Coronary artery (tissue), 2 donors: ENCODE measurements at regions not wholly inside any gene's neighbourhood (a gene's known extent, or its start where the extent isn't known, plus 50 kb on each side); places are given as distances from the start of the nearest gene placed in this dataset.

Experiments
- DNase-seq: peaks from one replicate; pipeline ENCODE4 v3.0.0-alpha.2; 2017; ENCODE audit warnings: low spot score
- H3K27ac ChIP-seq, 2 donors: fragments of 200-600 bp; sonication (generic); one replicate each; pipeline ENCODE4 v1.5.1; 2016 to 2019
- H3K4me3 ChIP-seq: fragments of 200-600 bp; sonication (generic); 2 replicates; pipeline ENCODE4 v1.5.1; 2016; ENCODE audit warnings: mild to moderate bottlenecking, moderate library complexity
- CTCF ChIP-seq: fragments of 200-600 bp; sonication (generic); IDR thresholded peaks from one replicate; pipeline ENCODE4 v1.5.1; 2019; ENCODE audit warnings: antibody characterized with exemption

- H3K27ac ChIP-seq = no peak overlapping the region
- TF ChIP-seq CTCF = no peak
- no peak overlapping the region for H3K4me3 ChIP-seq
- no peak for DNase-seq
Observed at GRCh38 chr7:40959955-40960354, 742.9 kb downstream of the INHBA start.

- DNase-seq = no peak
- TF ChIP-seq CTCF = no peak
- Histone ChIP-seq H3K4me3 (no peak overlapping the region), H3K27ac (no peak overlapping the region)
Observed at GRCh38 chr7:40948239-40948638, 754.7 kb downstream of the INHBA start.

GRCh38 chr7:40947566-40947965 lies 755.3 kb downstream of the INHBA start:
- no peak for TF ChIP-seq CTCF
- H3K27ac ChIP-seq = no peak overlapping the region
- no peak overlapping the region for H3K4me3 ChIP-seq
- no peak for DNase-seq

GRCh38 chr7:40946549-40946948 lies 756.3 kb downstream of the INHBA start:
- no peak for TF ChIP-seq CTCF
- no peak overlapping the region for H3K27ac ChIP-seq
- no peak overlapping the region for H3K4me3 ChIP-seq
- no peak for DNase-seq

GRCh38 chr7:40945788-40946187 lies 757.1 kb downstream of the INHBA start:
- no peak overlapping the region for H3K27ac ChIP-seq
- no peak overlapping the region for H3K4me3 ChIP-seq
- TF ChIP-seq CTCF = no peak
- no peak for DNase-seq

GRCh38 chr7:40944981-40945585 lies 757.8 kb downstream of the INHBA start:
- Histone ChIP-seq H3K4me3 (no peak overlapping the region), H3K27ac (no peak overlapping the region)
- DNase-seq = no peak
- no peak for TF ChIP-seq CTCF

GRCh38 chr7:40937879-40938278 lies 765.0 kb downstream of the INHBA start:
- no peak for TF ChIP-seq CTCF
- no peak overlapping the region for H3K4me3 ChIP-seq
- no peak overlapping the region for H3K27ac ChIP-seq
- no peak for DNase-seq
